Neural cell (in vitro differentiated cells): ENCODE measurements at regions not wholly inside any gene's neighbourhood (a gene's known extent, or its start where the extent isn't known, plus 50 kb on each side); places are given as distances from the start of the nearest gene placed in this dataset.

ENCODE experiments used
- H2AFZ ChIP-seq: fragments of 200-600, 300-800 bp; sonication (generic), shearing (Covaris generic); 2 replicates; pipeline ENCODE4 v1.6.0; 2014; ENCODE audit warnings: low read depth, mild to moderate bottlenecking, antibody characterized with exemption, low read length, moderate library complexity
- H3F3A ChIP-seq: fragments of 200-600 bp; shearing (Covaris generic); 2 replicates; pipeline ENCODE4 v1.6.1; 2016; ENCODE audit warnings: mild to moderate bottlenecking, moderate library complexity, mixed read lengths, antibody characterized with exemption, low read length; ENCODE audit not compliant: insufficient read depth, poor library complexity, severe bottlenecking
- H3K27ac ChIP-seq: fragments of 200-600, 300-800 bp; sonication (generic), shearing (Covaris generic); 2 replicates; pipeline ENCODE4 v1.5.1; 2014; ENCODE audit warnings: mild to moderate bottlenecking, low read length, moderate library complexity
- H3K27me3 ChIP-seq: fragments of 300-800, 200-600 bp; sonication (generic), shearing (Covaris generic); 2 replicates; pipeline ENCODE4 v1.6.0; 2014; ENCODE audit warnings: mild to moderate bottlenecking, low read depth, low read length, moderate library complexity; ENCODE audit not compliant: insufficient read depth
- H3K36me3 ChIP-seq: fragments of 300-800, 200-600 bp; sonication (generic), shearing (Covaris generic); 2 replicates; pipeline ENCODE4 v1.5.1; 2014; ENCODE audit warnings: mild to moderate bottlenecking, antibody characterized with exemption, low read length, moderate library complexity; ENCODE audit not compliant: insufficient read depth
- H3K4me2 ChIP-seq: fragments of 300-800, 200-600 bp; sonication (generic), shearing (Covaris generic); 2 replicates; pipeline ENCODE4 v1.6.0; 2014; ENCODE audit warnings: mild to moderate bottlenecking, low read length
- H3K4me3 ChIP-seq: fragments of 300-800, 200-600 bp; sonication (generic), shearing (Covaris generic); 2 replicates; pipeline ENCODE4 v1.5.1; 2014; ENCODE audit warnings: mild to moderate bottlenecking, low read length, moderate library complexity
- H3K79me2 ChIP-seq: fragments of 200-600 bp; shearing (Covaris generic); replicated peaks from 2 replicates; pipeline ENCODE4 v1.6.0; 2014; ENCODE audit warnings: mild to moderate bottlenecking, low read length, moderate library complexity; ENCODE audit not compliant: insufficient read depth
- H3K9ac ChIP-seq: fragments of 300-800, 200-600 bp; sonication (generic), shearing (Covaris generic); 2 replicates; pipeline ENCODE4 v1.6.1; 2016; ENCODE audit warnings: mild to moderate bottlenecking, low read length, mixed read lengths
- H3K9me2 ChIP-seq: fragments of 200-600 bp; shearing (Covaris generic); 2 replicates; pipeline ENCODE4 v1.6.1; 2016; ENCODE audit warnings: mild to moderate bottlenecking, low read length, mixed read lengths; ENCODE audit not compliant: insufficient read depth
- H3K9me3 ChIP-seq: fragments of 200-600, 300-800 bp; sonication (generic), shearing (Covaris generic); 2 replicates; pipeline ENCODE4 v1.6.1; 2016; ENCODE audit warnings: mild to moderate bottlenecking, mixed run types, low read length, moderate library complexity, mixed read lengths
- H4K20me1 ChIP-seq: fragments of 200-600 bp; shearing (Covaris generic); 2 replicates; pipeline ENCODE4 v1.6.1; 2016; ENCODE audit warnings: mild to moderate bottlenecking, mixed run types; ENCODE audit not compliant: insufficient read depth
- CTCF ChIP-seq: fragments of 450-650 bp; IDR thresholded peaks from 2 replicates; pipeline ENCODE4 v1.5.1; 2014; ENCODE audit warnings: antibody characterized with exemption, mild to moderate bottlenecking, moderate library complexity; ENCODE audit not compliant: poor library complexity, severe bottlenecking
- EP300 ChIP-seq: fragments of 450-650 bp; conservative IDR thresholded peaks from 2 replicates; pipeline ENCODE4 v1.6.1; 2014; ENCODE audit warnings: antibody characterized with exemption, mild to moderate bottlenecking, moderate library complexity; ENCODE audit not compliant: poor library complexity, severe bottlenecking
- EZH2 ChIP-seq: fragments of 200-600, 300-800 bp; shearing (Covaris generic), sonication (generic); IDR thresholded peaks from 2 replicates; pipeline ENCODE4 v1.6.1; 2014; ENCODE audit warnings: antibody characterized with exemption, low read length, borderline replicate concordance, mild to moderate bottlenecking; ENCODE audit not compliant: insufficient read depth, poor library complexity, severe bottlenecking
- MXI1 ChIP-seq: fragments of 450-650 bp; conservative IDR thresholded peaks from 2 replicates; pipeline ENCODE4 v1.6.1; 2014; ENCODE audit warnings: antibody characterized with exemption, mild to moderate bottlenecking; ENCODE audit not compliant: poor library complexity, severe bottlenecking
- POLR2AphosphoS5 ChIP-seq: IDR thresholded peaks from 2 replicates; pipeline ENCODE4 v1.6.1; 2012
- RAD21 ChIP-seq: fragments of 450-650 bp; conservative IDR thresholded peaks from 2 replicates; pipeline ENCODE4 v1.6.1; 2014; ENCODE audit warnings: antibody characterized with exemption, mild to moderate bottlenecking, moderate library complexity
- REST ChIP-seq: IDR thresholded peaks from 2 replicates; pipeline ENCODE4 v1.6.1; 2012; ENCODE audit warnings: borderline replicate concordance
- SMC3 ChIP-seq: fragments of 450-650 bp; conservative IDR thresholded peaks from 2 replicates; pipeline ENCODE4 v1.6.1; 2014; ENCODE audit warnings: antibody characterized with exemption, mild to moderate bottlenecking, moderate library complexity; ENCODE audit not compliant: poor library complexity
- TAF1 ChIP-seq: IDR thresholded peaks from 2 replicates; pipeline ENCODE4 v1.6.1; 2012; ENCODE audit warnings: low read depth

GRCh38 chr21:19440792-19441655 lies 1037.4 kb upstream of the TMPRSS15 start:
- H3K79me2 ChIP-seq, result no peaks in the 10 kb centered on the region
- no peaks in the 10 kb centered on the region for H3K9me3 ChIP-seq
- H4K20me1 ChIP-seq, result no peaks in the 10 kb centered on the region
- H3F3A ChIP-seq, result no peaks in the 10 kb centered on the region
- H3K9me2 ChIP-seq, result no peaks in the 10 kb centered on the region
- TF ChIP-seq MXI1 (no peak), POLR2AphosphoS5 (no peak), EZH2 (no peak), RAD21 (no peak), TAF1 (no peak), EP300 (no peak), SMC3 (no peak), REST (no peak), CTCF (no peak)
- no peaks in the 10 kb centered on the region for H3K36me3 ChIP-seq
- no peaks in the 10 kb centered on the region for H3K27me3 ChIP-seq
- H3K9ac ChIP-seq, result no peak overlapping the region
- H3K4me2 ChIP-seq, result no peak overlapping the region
- no peak overlapping the region for H2AFZ ChIP-seq
- H3K27ac ChIP-seq, result no peak overlapping the region
- H3K4me3 ChIP-seq, result no peak overlapping the region

GRCh38 chr21:19458295-19458694 lies 1054.7 kb upstream of the TMPRSS15 start:
- H3K27me3 ChIP-seq, result no peaks in the 10 kb centered on the region
- H3K4me3 ChIP-seq, result no peak overlapping the region
- H3K4me2 ChIP-seq, result no peak overlapping the region
- H3K9ac ChIP-seq, result no peak overlapping the region
- H3K9me3 ChIP-seq, result no peaks in the 10 kb centered on the region
- H3F3A ChIP-seq, result no peaks in the 10 kb centered on the region
- H3K36me3 ChIP-seq, result no peaks in the 10 kb centered on the region
- H3K79me2 ChIP-seq, result no peaks in the 10 kb centered on the region
- no peak overlapping the region for H2AFZ ChIP-seq
- no peak for TF ChIP-seq EZH2
- TF ChIP-seq MXI1, result no peak
- no peak for TF ChIP-seq REST
- TF ChIP-seq RAD21, result no peak
- TF ChIP-seq SMC3, result no peak
- TF ChIP-seq EP300, result no peak
- no peak for TF ChIP-seq TAF1
- no peak for TF ChIP-seq POLR2AphosphoS5
- TF ChIP-seq CTCF, result no peak
- no peaks in the 10 kb centered on the region for H4K20me1 ChIP-seq
- H3K27ac ChIP-seq, result no peak overlapping the region
- H3K9me2 ChIP-seq, result no peaks in the 10 kb centered on the region
